ENCODE measurements at regions not wholly inside any gene's neighbourhood (a gene's known extent, or its start where the extent isn't known, plus 50 kb on each side); places are given as distances from the start of the nearest gene placed in this dataset.

- Histone ChIP-seq H3K9ac (ENCODE audit: low read depth, low read length) (no peak overlapping the region), H3K9me3 (ENCODE audit: control insufficient read depth, insufficient read depth, low read length) (no peaks in the 10 kb centered on the region), H3K4me1 (ENCODE audit: insufficient read depth, low read length) (no peaks in the 10 kb centered on the region), H3K36me3 (ENCODE audit: insufficient read depth, low read length) (no peaks in the 10 kb centered on the region)
These were observed 50.7 kb upstream of the AGBL1 start for GRCh38 chr15:86028961-86029360.

Data from ES-I3 (cell line).